ENCODE measurements at regions not wholly inside any gene's neighbourhood (a gene's known extent, or its start where the extent isn't known, plus 50 kb on each side); places are given as distances from the start of the nearest gene placed in this dataset.

- Histone ChIP-seq H3K36me3 (ENCODE audit: insufficient read depth in 1 of 2, low read depth in 1 of 2) (no peaks in the 10 kb centered on the region), H3K9me3 (no peaks in the 10 kb centered on the region), H3K27me3 (ENCODE audit: insufficient read depth in 3 of 3, low read length in 2 of 3) (no peaks in the 10 kb centered on the region), H3K4me3 (no peak overlapping the region), H3K27ac (no peak overlapping the region), H3K4me1 (no peaks in the 10 kb centered on the region)
- WGBS, 3 donors = 83 to 92% (median 86%) methylated on average over 2 of the region's 2 CpGs
- TF ChIP-seq, protein P1, sequence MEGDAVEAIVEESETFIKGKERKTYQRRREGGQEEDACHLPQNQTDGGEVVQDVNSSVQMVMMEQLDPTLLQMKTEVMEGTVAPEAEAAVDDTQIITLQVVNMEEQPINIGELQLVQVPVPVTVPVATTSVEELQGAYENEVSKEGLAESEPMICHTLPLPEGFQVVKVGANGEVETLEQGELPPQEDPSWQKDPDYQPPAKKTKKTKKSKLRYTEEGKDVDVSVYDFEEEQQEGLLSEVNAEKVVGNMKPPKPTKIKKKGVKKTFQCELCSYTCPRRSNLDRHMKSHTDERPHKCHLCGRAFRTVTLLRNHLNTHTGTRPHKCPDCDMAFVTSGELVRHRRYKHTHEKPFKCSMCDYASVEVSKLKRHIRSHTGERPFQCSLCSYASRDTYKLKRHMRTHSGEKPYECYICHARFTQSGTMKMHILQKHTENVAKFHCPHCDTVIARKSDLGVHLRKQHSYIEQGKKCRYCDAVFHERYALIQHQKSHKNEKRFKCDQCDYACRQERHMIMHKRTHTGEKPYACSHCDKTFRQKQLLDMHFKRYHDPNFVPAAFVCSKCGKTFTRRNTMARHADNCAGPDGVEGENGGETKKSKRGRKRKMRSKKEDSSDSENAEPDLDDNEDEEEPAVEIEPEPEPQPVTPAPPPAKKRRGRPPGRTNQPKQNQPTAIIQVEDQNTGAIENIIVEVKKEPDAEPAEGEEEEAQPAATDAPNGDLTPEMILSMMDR (IDR thresholded peaks at IDR 0.05) = no peak
- intact Hi-C loops (cut with DNase I) = no loop called here
- no peak for DNase-seq
- no peak for ATAC-seq
These were observed 342.7 kb upstream of the RIOK2 start for GRCh38 chr5:97525780-97526179.

DNA sequence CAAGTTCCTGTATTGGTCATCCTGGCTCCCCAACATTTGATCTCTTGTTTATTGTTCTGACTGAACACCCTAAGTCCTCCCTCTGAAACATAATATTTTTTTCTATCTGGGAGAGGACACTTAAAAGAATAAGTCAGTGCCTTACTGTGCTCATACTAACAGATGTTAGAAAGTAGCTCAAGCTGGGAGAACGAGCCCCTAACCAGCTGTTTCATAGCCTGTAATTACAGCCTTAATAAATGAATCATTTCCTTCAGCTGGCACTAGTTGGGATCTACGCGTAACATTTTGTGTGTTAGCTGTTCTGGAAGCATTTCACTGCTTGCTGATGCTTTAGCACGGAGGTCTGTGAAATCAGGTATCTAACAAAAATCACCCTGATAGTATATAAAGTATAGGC lies 345.9 kb upstream of the RIOK2 start:
- no peak for ATAC-seq
- H3K27ac ChIP-seq = no peak overlapping the region
- DNase-seq = no peak

GRCh38 chr5:97529354-97529985 lies 346.4 kb upstream of the RIOK2 start:
- H3K27me3 ChIP-seq (ENCODE audit: insufficient read depth in 3 of 3, low read length in 2 of 3) = no peaks in the 10 kb centered on the region
- no peak for DNase-seq
- TF ChIP-seq, protein P1 (IDR thresholded peaks at IDR 0.05) = no peak
- H3K4me1 ChIP-seq = no peaks in the 10 kb centered on the region
- WGBS, 3 donors = 42 to 52% (median 47%) methylated on average over 4 of the region's 4 CpGs
- no peaks in the 10 kb centered on the region for H3K9me3 ChIP-seq
- no peak overlapping the region for H3K4me3 ChIP-seq
- H3K27ac ChIP-seq = no peak overlapping the region
- ATAC-seq = no peak
- no peaks in the 10 kb centered on the region for H3K36me3 ChIP-seq (ENCODE audit: insufficient read depth in 1 of 2, low read depth in 1 of 2)
- intact Hi-C loops (cut with DNase I) = no loop called here

More for the DNA sequence above, 345.9 kb upstream of the RIOK2 start:
- no peaks in the 10 kb centered on the region for H3K4me1 ChIP-seq
- 14 to 18% (median 15%) methylated on average over 4 of the region's 4 CpGs for WGBS, 3 donors
- intact Hi-C loops (cut with DNase I) = no loop called here
- H3K9me3 ChIP-seq = no peaks in the 10 kb centered on the region
- no peak overlapping the region for H3K4me3 ChIP-seq
- TF ChIP-seq, protein P1 (IDR thresholded peaks at IDR 0.05) = no peak
- no peaks in the 10 kb centered on the region for H3K36me3 ChIP-seq (ENCODE audit: insufficient read depth in 1 of 2, low read depth in 1 of 2)
- no peaks in the 10 kb centered on the region for H3K27me3 ChIP-seq (ENCODE audit: insufficient read depth in 3 of 3, low read length in 2 of 3)

- Histone ChIP-seq H3K27me3 (ENCODE audit: insufficient read depth in 3 of 3, low read length in 2 of 3) (no peaks in the 10 kb centered on the region), H3K4me3 (no peak overlapping the region), H3K9me3 (no peaks in the 10 kb centered on the region), H3K36me3 (ENCODE audit: insufficient read depth in 1 of 2, low read depth in 1 of 2) (no peaks in the 10 kb centered on the region), H3K27ac (no peak overlapping the region), H3K4me1 (no peaks in the 10 kb centered on the region)
- WGBS, 3 donors = 85 to 88% (median 88%) methylated on average over 2 of the region's 2 CpGs
- TF ChIP-seq, protein P1 (IDR thresholded peaks at IDR 0.05) = no peak
- no peak for DNase-seq
- no peak for ATAC-seq
- intact Hi-C loops (cut with DNase I) = no loop called here
These were observed 348.5 kb upstream of the RIOK2 start for GRCh38 chr5:97531549-97531948.

DNA sequence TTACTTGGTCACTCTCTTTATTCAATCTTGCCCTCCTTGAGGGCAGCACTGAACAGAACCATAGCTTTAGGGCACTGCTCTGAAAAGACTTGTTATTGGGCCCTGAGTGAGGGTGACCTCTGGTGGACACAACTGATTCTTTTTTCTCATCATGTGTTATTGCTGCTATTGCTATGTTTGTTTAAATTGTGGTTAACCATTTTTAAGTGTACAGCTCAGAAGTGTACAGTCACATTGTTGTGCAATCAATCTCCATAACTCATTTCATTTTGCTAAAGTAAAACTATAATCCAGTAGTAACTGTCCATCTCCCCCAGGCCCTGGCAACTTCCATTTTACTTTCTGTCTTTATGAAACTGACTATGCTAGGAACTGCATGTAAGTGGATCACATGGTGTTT lies 351.1 kb upstream of the RIOK2 start:
- intact Hi-C loops (cut with DNase I) = loop anchor here in 1 of 2 donors (2.0 kb wide), 1 partner anchor 303 kb away; no protein-coding TSS in a partner anchor
- ATAC-seq (peak in 2 of 4 donors; percentile 53 to 54), DNase-seq (no peak)
- Histone ChIP-seq H3K27me3 (ENCODE audit: insufficient read depth in 3 of 3, low read length in 2 of 3) (no peaks in the 10 kb centered on the region), H3K27ac (no peak overlapping the region), H3K4me3 (no peak overlapping the region), H3K4me1 (no peaks in the 10 kb centered on the region), H3K36me3 (ENCODE audit: insufficient read depth in 1 of 2, low read depth in 1 of 2) (no peaks in the 10 kb centered on the region), H3K9me3 (no peaks in the 10 kb centered on the region)
- TF ChIP-seq, protein P1 (IDR thresholded peaks at IDR 0.05) = peak; percentile 37
